ENCODE measurements at regions not wholly inside any gene's neighbourhood (a gene's known extent, or its start where the extent isn't known, plus 50 kb on each side); places are given as distances from the start of the nearest gene placed in this dataset.
"Not testable (repeated sequence)": the region's sequence is repeated elsewhere in the genome, so short reads cannot be mapped to it uniquely, and the experiment has no call there.

DNA sequence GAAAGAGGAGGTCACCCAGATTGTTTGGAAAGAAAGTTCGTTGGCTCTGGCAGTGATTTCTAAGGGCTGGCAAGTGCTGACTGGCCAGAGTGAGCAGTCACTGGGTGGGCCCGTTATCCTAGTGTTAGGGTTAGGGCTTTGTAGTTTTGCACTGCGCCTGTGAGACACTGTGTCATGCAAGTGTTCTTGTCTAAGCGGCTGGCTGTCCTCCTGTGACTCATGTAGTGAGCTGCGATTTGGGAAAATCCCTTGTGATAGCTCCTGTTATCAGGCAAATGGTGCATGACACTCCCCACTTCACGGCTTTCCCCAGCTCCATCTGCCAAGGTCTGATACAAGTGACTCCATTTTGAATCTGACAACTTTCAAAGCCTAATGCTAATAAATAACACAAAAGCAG, 526.0 kb upstream of the ADAMTS16 start:
- DNase-seq (ENCODE audit: low read depth in 2 of 2, low spot score in 1 of 2) = no peak

DNA sequence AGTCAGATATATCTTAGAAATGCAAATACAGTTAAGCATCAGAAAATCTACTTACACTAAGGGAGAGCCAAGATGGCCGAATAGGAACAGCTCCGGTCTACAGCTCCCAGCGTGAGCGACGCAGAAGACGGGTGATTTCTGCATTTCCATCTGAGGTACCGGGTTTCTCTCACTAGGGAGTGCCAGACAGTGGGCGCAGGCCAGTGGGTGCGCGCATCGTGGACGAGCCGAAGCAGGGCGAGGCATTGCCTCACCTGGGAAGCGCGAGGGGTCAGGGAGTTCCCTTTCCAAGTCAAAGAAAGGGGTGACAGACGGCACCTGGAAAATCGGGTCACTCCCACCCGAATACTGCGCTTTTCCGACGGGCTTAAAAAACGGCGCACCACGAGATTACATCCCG, 524.8 kb upstream of the ADAMTS16 start:
- DNase-seq (ENCODE audit: low read depth in 2 of 2, low spot score in 1 of 2) = not testable (repeated sequence)

DNA sequence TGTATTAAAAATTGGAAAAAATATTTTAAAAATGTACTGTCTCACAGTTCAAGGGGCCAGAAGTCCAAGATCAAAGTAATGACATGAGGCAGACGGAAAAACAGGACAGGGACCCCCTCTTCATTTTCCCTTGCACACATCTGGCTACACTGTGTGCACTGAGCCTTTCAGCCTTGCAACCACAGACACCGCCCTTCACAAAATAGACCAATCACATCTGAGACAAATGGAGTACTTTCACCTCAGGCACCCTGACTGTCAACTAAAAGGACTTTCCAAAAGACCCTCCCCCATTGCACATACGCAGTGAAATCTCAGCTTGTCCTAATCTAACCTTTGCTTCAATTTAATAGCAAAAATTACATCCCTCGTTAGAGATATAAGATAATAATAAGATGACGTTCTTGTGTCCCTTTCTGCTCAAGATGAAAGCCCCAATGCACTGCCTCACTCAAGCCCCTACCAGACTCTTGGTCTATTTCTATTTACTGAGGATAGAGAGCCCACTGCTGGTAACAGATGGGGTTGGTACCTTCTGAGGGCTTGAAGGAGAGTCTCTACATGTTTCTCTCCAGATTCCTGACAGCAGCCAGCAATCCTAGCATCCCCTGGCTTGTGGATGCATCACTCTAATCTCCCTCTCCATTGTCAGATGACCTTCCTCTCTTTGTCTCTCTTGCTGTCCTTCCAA, 514.8 kb upstream of the ADAMTS16 start:
- DNase-seq (ENCODE audit: low read depth in 2 of 2, low spot score in 1 of 2) = no peak

DNA sequence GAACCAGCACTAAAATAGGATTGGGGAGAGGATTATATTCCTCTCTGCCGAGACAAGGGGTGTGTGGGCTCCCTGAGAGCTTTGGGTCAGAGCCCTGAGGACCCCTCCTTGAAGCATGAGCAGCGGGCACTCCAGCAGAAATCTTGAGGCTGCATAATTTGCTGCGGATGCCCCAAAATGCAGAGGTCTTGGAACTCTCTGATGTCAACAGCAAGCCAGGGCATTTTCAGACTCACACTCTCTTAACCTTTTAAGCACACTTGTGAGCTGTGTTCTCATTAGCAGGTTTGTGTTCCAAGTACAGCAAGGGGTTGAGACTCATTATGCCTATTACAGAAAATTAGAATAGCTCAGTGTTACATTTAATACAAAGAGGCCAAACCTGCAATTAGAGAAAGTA, 513.0 kb upstream of the ADAMTS16 start:
- DNase-seq (ENCODE audit: low read depth in 2 of 2, low spot score in 1 of 2) = no peak

DNA sequence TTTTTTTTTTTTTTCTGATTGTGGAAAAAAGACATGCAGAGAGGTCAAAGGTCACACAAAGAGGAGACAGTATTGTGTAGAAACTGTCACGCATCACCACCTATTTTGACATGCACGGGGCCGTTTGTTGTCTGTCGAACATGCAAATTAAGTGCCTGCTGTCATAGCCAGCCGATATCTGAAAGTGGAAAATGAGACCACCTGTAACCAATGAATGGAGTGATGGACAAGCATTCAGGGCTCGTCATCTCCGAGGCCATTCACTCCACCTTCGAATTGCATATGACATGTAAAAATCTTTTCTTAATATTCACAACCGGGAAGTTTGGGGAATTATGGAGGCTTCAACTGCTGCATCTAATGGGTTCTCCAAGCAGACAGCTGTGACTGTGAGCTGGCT, 512.2 kb upstream of the ADAMTS16 start:
- no peak for DNase-seq (ENCODE audit: low read depth in 2 of 2, low spot score in 1 of 2)

DNA sequence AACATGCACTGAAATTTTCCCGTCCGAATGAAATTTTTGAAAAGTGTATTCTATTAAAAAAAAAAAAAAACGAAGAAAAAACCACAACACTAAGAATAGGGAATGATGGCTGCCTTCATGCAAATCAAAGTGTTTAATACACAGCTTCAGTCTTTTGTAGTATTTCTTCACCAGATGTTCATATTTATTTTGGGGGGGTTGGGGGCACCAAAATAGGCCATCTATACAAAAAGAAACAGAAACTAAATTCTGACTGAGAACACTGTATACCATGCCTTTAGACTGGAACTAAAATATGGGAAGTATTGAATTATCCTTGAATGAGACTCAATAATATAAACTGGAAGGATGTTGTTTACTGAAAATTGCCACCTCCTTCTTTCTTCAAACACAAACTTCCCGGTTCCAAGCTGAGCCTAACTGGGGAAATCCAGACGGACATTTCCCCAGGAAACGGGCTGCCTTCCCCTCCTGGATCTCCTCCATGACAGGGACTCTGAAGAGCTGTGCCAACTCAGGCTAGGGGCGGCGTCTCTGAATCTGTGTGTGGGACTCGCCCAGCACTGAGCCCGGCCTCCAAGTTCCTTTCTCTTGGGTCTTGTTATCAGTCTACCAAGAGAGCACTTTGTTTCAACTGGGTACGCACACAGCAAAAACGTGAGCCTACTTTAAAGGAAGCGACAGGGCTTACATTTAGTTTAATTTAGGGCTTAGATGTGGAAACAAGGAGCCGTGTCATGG, 511.3 kb upstream of the ADAMTS16 start:
- DNase-seq (ENCODE audit: low read depth in 2 of 2, low spot score in 1 of 2) = no peak

DNA sequence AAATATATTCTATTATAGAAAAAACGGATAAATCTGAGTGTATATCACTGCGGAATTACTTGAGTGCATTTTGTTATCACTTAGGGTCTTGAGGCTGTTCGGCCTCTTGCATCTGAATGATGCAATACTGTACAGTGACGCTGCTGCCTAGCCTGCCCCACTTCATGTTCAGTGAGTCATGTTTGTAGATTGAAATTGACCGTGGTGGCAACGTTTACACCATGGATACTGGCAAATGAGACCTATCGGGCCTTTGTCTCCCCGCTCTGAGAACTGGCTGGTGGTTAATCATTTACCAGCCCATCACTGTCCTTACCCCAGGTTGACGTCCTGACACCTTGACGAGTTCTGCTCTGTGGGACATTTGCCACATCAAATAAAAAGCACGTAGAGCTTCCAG, 510.1 kb upstream of the ADAMTS16 start:
- no peak for DNase-seq (ENCODE audit: low read depth in 2 of 2, low spot score in 1 of 2)

DNA sequence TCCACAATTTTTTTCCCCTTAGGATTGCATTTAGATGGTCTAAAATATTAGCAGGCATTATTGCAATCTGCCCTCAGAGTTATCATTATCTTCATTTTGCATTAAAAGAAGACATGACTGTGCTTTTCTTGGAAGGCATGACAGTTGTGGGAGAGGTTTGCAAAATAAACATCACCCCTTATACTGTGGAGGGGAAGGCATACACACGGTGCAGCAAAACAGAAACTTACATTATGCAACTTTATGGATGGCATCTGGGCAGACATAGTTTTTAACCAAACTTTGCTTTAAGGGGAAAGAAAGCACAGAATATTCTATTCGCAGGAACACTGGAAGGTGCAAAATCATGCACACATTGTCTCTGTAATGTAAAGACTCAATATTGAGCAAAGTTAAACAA, 505.8 kb upstream of the ADAMTS16 start:
- DNase-seq (ENCODE audit: low read depth in 2 of 2, low spot score in 1 of 2) = no peak

DNA sequence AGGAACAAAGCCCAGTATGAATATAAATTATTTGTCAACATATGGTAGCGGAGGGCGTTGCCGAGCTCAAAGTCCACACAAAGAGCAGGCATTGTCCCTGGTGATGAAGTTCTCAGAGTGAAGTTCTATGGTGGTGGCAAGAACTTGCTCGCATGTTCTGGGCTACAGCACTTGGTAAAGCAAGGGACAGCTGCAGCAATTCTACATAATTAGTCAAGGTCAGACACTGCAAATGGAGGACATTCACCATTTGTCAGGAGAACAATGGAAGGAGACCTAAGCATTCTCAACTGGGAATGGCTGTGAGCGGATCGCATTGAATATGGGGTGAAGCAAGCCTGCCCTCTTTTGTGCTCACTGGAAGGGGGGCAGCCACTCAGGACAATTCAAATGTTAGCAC, 503.8 kb upstream of the ADAMTS16 start:
- DNase-seq (ENCODE audit: low read depth in 2 of 2, low spot score in 1 of 2) = no peak

DNA sequence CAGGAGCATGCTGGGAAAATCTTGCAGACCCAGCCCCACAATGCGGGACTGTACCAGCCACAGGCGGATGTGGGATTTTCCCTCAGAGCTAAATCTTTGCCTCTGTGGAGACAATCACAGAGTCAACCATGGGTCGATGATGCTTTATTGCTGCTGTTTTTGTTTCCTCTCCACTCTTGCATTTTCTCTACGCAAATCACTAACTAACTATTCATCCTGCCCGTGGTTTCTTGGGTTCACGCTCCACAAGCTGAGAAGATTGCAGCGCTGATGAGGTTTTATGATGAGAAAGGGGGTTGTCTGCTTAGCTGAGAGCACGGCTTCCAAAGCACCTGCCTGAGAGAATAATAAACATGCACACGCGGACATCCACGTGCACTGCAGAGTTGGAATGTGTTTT, 500.2 kb upstream of the ADAMTS16 start:
- no peak for DNase-seq (ENCODE audit: low read depth in 2 of 2, low spot score in 1 of 2)

DNA sequence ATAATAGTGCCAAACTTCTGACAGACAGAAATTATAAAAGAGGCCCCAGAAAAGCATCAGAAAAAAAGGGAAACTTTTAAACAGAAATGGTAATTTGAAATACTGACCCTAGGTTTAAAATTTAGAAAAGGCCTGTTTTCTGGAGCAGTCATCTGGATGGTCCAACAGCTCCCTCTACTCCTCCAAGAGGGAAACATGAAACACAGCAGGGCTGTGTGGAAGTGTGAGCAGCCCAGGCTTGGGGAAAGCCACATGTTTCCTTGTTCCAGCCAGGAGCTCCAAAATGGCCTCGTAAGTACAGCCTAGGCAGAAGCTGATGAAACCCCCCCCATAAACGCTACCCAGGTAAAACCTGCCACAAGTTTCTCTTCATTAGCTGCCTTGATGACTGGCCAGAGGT, 499.3 kb upstream of the ADAMTS16 start:
- DNase-seq (ENCODE audit: low read depth in 2 of 2, low spot score in 1 of 2) = no peak

DNA sequence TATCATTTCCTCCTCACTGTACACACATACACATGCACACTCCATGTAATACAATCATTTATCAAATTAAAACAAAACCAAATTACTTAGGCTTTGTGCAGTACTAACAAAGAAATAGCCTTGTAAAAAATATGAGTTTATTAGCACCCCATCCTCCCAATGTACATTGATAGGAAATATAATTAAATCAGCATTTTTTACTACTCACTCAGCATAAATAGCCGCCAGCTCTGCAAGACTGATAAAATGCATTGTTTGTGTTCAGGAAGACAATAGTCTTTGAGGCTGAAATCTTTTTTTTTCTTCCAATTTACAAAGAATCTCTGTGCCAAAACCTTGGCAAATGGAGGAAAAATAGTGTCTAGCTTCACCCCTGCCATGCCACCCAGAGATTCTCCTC, 497.6 kb upstream of the ADAMTS16 start:
- DNase-seq (ENCODE audit: low read depth in 2 of 2, low spot score in 1 of 2) = no peak

DNA sequence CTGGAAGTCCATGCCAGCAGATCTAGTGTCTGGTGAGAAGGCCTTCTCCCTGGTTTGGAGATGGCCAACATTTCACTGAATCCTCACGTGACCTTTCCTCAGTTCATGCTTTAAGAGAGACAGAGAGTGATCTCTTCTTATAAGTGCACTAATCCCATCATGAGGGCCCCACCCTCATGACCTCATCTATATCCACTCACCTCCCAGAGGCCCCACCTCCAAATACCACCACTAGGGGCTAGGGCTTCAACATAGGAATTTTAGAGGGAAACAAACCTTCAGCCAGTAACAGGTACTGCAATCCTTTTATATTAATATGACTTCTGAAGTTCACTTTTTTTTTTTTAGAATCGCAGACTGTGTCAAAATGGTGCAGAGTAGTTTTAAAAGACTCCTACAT, 496.9 kb upstream of the ADAMTS16 start:
- no peak for DNase-seq (ENCODE audit: low read depth in 2 of 2, low spot score in 1 of 2)

DNA sequence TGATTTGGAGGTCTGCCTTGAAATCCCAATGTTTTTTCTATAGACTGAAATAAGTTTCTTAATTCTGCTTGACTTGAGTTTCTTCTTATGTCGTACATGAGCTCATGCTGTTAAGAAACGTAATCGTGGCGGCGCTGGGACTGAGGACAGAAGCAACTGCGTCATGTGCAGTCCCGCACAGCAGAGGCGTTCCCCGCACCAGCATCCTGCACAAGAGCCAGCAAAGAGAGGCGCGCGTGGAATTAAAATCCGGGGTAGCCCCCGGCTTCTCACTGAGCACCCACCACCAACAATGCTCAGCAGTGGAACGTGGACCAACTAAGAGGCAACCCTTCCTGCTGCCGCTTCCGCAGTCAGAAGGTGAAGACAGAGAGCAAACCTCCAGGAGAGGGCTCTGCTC, 496.2 kb upstream of the ADAMTS16 start:
- DNase-seq (ENCODE audit: low read depth in 2 of 2, low spot score in 1 of 2) = no peak

DNA sequence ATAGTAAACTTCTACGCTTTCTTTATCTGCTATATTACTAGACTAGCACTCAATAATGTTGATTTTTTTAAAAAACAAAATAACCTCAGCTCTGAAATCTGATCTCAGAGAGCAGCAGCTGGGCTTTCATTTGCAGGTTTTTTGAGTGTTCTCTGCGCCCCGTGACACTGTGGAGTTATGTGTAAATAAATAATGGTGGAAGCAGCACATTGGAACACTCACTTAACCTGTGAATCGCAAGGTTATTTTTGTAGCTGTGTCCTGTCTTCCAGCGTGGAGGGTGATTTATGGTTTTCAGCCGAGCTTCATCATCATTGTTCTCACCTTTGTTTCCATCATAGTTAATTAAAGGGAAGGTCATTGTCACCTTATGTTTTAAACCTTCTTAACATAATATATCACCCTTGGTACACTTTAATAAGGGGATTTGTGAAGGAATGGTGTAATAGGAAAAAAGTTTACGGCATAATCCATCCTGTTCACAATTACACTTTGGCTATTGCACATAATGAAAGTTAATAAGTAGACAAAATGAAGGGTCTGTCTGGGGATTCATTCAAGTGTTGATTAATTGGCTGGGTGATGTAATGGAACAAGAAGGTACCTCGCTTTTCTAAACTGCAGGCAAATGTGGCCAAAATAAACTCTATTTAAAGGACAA, 493.3 kb upstream of the ADAMTS16 start:
- DNase-seq (ENCODE audit: low read depth in 2 of 2, low spot score in 1 of 2) = no peak

DNA sequence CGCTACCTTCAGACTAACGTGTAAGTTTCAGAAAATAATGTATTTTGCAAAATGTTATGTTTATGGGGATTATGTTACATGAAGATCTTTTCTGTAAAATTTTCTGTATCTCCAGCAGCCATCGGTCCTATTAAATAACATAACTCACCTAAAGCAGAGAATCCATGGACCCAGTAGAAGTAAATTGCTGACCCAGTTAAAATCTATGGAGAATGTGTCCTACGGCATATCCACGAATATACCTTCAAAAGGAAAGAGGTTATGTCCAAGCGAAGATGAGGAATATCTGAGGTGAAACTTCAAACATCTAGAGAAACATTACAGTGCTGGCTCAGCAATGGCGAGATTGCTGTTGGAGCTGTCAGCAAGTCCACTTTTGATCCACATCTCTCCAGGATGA, 492.2 kb upstream of the ADAMTS16 start:
- no peak for DNase-seq (ENCODE audit: low read depth in 2 of 2, low spot score in 1 of 2)

DNA sequence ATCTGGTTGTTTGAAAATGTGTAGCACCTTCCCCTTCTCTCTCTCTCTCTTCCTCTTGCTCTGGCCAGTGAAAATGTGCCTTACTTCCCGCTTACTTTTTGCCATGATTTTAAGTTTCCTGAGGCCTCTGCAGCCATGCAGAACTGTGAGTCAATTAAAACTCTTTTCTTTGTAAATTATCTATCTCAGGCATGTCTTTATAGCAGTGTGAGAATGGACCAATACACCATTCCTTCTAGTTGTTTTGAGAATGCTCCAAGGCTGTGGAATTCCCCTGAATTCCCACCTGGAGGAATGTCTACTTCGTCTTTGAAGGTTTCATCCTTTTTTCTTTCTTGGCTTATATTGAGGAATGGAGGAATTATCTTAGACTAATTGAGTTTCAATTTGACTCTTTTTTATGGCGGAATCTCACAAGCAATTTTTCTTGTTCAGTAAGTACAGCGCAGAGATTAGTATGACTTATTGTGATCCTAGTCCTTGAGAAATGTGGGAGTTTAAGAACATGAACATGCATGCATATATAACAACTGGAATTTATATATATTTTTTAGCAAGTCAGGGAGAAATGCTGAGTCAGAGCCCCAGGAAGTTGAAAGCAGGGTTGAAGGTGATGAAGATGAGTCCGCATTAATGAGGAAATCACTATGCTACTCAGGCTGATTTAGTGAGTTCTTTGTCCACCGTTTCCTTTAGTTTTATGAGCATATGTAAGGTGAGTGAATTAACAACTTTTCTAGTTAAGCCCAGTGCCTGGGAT, 488.1 kb upstream of the ADAMTS16 start:
- DNase-seq (ENCODE audit: low read depth in 2 of 2, low spot score in 1 of 2) = no peak

DNA sequence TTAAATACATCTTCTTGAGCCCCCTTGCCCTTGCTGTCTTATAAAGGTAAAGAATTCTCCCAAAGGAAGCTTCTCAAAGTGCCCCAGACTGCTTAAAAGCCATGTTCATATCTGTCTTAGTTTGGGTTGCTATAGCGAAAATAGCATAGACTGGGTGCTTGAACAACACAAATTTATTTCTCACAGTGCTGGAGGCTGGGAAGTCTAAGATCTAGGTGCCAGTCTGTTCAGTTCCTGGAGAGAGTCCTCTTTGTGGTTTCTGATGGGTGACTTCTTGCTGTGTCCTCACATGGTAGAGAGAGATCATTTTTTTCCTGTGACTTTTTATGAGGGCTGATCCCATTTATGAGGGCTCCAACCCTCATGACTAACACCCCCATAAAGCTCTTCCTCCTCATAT, 486.7 kb upstream of the ADAMTS16 start:
- DNase-seq (ENCODE audit: low read depth in 2 of 2, low spot score in 1 of 2) = no peak

DNA sequence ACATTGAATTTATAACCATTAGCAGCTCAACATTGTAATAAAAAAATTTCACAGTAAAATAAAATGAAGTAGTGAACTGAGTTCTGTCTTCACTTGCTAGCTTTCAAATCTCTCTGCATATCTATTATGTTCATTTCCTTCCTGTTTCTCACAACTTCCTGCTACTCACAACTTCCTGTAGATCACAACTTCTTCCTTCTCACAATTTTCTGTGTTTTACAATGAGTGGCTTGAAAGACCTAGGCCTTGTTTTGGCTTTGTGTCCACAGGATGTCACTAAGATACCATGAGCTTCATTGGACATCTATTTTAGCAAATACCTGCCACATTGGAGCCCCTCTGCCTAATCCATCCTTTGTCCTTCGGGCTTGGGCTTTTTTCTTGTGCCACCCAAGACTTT, 480.3 kb upstream of the ADAMTS16 start:
- DNase-seq (ENCODE audit: low read depth in 2 of 2, low spot score in 1 of 2) = no peak

DNA sequence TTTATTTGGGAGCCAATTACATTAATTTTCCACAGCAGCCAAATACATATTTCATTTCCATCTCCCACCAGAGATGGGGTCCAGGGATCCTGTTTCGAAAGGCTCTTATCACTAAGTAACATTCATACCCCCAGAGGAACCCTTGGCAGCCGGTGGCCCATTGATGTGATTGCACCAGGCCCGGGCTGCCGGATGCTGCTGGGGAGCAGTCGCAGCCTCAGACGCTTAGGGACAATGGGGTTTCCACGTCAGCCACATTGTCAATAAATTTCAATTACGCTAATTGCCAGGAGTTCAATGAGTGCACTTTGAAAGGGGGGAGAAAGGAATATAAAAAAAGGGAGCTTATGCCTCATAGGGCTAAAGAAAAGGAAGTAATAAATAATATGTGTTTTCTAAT, 478.8 kb upstream of the ADAMTS16 start:
- no peak for DNase-seq (ENCODE audit: low read depth in 2 of 2, low spot score in 1 of 2)

DNA sequence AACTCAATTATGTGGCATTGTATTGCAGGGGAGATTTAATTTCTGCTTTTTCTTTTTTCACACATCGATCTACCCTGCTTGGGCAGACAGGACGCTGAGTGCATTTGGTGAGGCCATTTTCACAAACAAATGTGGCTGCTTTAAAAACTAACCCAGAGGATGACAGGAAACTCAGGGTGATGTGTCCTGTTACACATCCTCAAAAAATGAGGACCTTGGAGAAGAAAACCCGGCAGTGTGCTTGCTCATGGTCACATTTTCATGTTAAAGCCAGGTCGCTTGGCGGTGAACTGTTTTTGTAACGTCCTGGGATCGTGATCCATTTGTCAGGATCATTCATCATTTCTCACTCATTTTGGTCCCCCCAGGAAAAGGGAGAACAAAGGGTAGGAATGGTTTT, 478.3 kb upstream of the ADAMTS16 start:
- DNase-seq (ENCODE audit: low read depth in 2 of 2, low spot score in 1 of 2) = no peak

DNA sequence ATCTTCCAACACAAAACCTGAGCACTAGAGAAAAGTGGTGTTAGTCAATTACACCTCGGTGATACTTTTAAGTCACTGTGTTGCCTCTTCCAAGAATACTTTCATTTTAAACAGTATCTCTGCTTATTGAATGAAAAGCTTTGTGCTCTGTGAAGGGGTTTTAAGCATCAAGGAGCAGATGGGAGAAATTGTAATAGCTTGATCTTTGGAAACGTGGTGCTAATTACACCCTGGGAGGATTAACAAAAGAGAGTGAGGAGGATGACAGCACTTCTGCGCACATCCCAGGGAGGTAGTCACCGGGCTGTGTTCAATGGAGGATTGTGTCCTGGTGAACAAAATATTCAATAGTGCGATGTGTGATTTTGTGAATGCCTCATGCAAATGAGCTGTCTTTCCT, 477.4 kb upstream of the ADAMTS16 start:
- no peak for DNase-seq (ENCODE audit: low read depth in 2 of 2, low spot score in 1 of 2)

Measured in stimulated activated CD8-positive, alpha-beta memory T cell treated with anti-CD3 and anti-CD28 coated beads, Interleukin-4, amount 100 ng/mL, for 4 hours (primary cell).